GM18498 (cell line): ENCODE measurements at regions not wholly inside any gene's neighbourhood (a gene's known extent, or its start where the extent isn't known, plus 50 kb on each side); places are given as distances from the start of the nearest gene placed in this dataset.
"Not testable (repeated sequence)": the region's sequence is repeated elsewhere in the genome, so short reads cannot be mapped to it uniquely, and the experiment has no call there.

ENCODE experiments used
- ATAC-seq: cut with Tn5 transposase; IDR thresholded peaks from one replicate; pipeline ENCODE4 v1.9.1; 2021; ENCODE audit warnings: mild to moderate bottlenecking, moderate library complexity; ENCODE audit not compliant: unreplicated experiment

DNA sequence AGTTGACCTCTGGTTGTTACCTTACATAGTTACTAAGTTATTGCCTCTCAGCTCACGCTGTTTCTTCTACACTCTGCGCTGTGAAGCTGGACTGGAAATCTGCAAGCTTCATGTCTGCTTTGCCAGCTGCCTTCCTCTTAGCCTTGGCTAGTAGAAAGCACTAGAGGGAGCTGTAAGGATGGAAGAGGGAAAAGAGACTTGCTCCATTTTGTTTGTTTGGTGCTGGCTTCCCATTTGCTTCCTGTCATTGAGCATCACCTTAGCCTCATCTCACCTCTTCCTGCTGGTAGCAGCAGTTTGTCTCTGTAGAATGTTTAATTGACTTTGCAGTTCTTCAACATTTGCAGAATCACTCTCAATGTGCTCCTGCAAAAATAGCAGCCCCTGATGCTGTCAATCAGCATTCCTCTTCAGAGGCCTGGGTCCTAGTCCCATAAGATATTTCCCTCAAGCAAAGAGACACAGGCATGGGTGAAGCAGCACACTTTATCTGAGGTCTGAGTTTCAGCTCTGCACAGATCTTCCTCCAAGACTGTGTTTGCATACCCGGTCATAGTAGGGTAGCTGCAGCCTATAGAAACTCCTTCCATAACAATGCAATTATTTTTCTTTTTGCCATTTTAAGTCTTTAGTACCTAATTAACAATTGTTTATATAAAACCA lies 302.2 kb upstream of the EPHA7 start:
- ATAC-seq = no peak

DNA sequence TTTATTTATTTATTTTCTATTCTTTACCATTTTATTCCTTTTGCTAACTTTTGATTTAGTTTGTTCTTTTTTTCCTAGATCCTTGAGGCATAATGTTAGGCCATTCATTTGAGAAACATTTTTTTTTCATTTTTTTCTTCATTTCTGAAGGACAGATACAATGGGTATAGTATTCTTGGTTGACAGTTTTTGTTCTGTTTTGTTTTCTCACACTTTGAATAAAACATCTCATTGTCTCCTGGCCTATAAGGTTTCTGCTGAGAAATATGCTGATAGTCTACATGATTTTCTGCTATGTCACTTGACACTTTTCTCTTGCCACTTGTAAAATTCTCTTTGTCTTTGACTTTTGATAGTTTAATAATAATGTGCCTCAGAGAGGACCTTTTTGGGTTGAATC lies 294.6 kb upstream of the EPHA7 start:
- ATAC-seq = no peak

GRCh38 chr6:93703431-93703830 lies 284.1 kb upstream of the EPHA7 start:
- no peak for ATAC-seq

GRCh38 chr6:93701526-93701925 lies 282.2 kb upstream of the EPHA7 start:
- ATAC-seq = no peak

- no peak for ATAC-seq
These were observed 266.1 kb upstream of the EPHA7 start for GRCh38 chr6:93685494-93685893.

- ATAC-seq = no peak
These were observed 265.0 kb upstream of the EPHA7 start for GRCh38 chr6:93684339-93684738.

GRCh38 chr6:93679836-93680235 lies 260.5 kb upstream of the EPHA7 start:
- ATAC-seq = no peak

DNA sequence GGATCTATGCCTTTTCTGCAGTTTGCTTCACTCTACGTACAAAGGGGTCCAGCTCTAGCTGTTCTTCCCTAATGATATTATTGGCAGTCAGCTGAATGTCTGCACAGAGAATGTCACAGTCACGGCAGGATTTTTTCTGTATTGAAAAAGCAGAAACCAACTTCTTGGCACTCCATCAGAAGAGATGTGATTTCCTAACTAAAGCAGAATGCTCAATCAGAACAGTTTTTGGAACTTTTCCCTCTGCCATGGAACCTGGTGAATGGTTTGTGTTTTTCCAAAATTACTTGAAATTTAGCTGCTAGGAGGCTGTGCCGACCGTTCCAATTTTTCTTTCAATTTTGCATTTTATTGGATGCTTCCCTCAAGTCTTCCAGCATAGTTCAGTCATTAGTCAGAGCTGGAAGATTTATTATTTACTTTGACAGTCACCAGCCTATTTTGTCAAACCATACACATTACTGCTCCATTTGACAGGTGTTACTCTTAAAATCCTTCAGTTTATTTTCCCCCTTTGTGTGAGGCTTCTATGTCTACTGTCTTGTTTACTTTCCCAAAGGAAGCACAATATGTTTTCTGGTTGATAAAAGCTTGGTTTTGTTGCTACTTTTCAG lies 259.6 kb upstream of the EPHA7 start:
- ATAC-seq = no peak

- no peak for ATAC-seq
These were observed 258.1 kb upstream of the EPHA7 start for GRCh38 chr6:93677264-93677965.

GRCh38 chr6:93676581-93676980 lies 257.2 kb upstream of the EPHA7 start:
- no peak for ATAC-seq

- ATAC-seq = no peak
These were observed 256.6 kb upstream of the EPHA7 start for GRCh38 chr6:93675856-93676417.

- no peak for ATAC-seq
These were observed 243.8 kb upstream of the EPHA7 start for GRCh38 chr6:93663111-93663510.

GRCh38 chr6:93654548-93654947 lies 235.2 kb upstream of the EPHA7 start:
- no peak for ATAC-seq

GRCh38 chr6:93644611-93645010 lies 225.3 kb upstream of the EPHA7 start:
- ATAC-seq = no peak

DNA sequence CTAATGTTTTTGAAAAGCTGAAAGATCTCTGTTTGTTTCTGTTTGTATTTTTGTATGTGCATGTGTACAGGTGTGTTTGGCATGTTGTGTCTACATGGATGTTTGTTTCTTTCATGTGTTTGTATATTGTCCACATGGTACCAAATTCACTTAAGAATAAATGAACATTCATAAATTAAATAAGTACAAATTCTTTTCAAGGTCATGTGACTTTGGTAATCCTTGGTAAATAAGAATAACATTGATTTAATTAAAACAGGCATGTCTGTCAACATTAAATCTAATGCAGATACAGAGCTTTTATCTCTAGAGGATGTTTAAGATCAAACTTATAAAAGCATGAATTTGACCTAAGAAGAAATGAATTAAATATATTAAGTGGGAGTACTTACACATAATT lies 219.8 kb upstream of the EPHA7 start:
- ATAC-seq = no peak

GRCh38 chr6:93636987-93637664 lies 217.8 kb upstream of the EPHA7 start:
- not testable (repeated sequence) for ATAC-seq

- no peak for ATAC-seq
These were observed 205.0 kb upstream of the EPHA7 start for GRCh38 chr6:93624408-93624807.

- ATAC-seq = no peak
These were observed 202.1 kb upstream of the EPHA7 start for GRCh38 chr6:93621442-93621841.

GRCh38 chr6:93604951-93605350 lies 185.6 kb upstream of the EPHA7 start:
- no peak for ATAC-seq

DNA sequence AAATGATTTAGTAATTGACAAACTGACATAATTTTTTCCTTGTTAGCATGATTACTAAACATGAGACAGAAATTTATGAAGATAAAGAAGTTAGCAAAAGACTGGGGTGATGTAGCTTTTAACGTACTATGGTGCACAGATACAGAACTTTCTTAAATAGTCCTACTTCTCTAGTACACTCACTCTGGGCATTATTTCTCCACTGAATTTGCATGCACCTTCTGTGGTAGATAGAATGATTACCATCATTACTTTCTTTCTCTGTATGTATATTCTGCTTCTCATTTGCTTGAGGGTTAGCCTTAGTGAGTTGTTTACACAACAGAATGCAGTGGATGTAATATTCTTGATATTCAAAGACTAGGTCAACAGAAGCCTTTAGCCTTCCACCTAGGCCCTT lies 173.1 kb upstream of the EPHA7 start:
- ATAC-seq = no peak

GRCh38 chr6:93586306-93586705 lies 166.9 kb upstream of the EPHA7 start:
- no peak for ATAC-seq
